Erythroblast (primary cell): ENCODE measurements at regions not wholly inside any gene's neighbourhood (a gene's known extent, or its start where the extent isn't known, plus 50 kb on each side); places are given as distances from the start of the nearest gene placed in this dataset.

Experiments used
- GATA1 ChIP-seq: IDR thresholded peaks from 2 replicates; pipeline ENCODE4 v1.6.1; 2011; ENCODE audit warnings: low read depth, mild to moderate bottlenecking, control low read depth, low read length, moderate library complexity
- POLR2A ChIP-seq: IDR thresholded peaks from 2 replicates; pipeline ENCODE4 v1.6.1; 2011; ENCODE audit warnings: mild to moderate bottlenecking, low read length

- TF ChIP-seq POLR2A, result no peak
- no peak for TF ChIP-seq GATA1
Observed at GRCh38 chr2:22020091-22020742, 896.4 kb downstream of the TDRD15 start.
